Activated T-cell treated with anti-CD3 and anti-CD28 coated beads, Interleukin-2, amount 50 U/mL, for 4 hours (primary cell): ENCODE measurements at regions not wholly inside any gene's neighbourhood (a gene's known extent, or its start where the extent isn't known, plus 50 kb on each side); places are given as distances from the start of the nearest gene placed in this dataset.

ENCODE experiments used
- ATAC-seq, 2 donors: fragments of 200-7000 bp; cut with Tn5 transposase; one replicate each; pipeline ENCODE4 v1.10.0; 2021
- DNase-seq: peaks from one replicate; pipeline ENCODE4 v3.0.0-alpha.2; 2020
- H3K27me3 Mint-ChIP-seq: one replicate; pipeline ENCODE4 v1.8.0; 2021; ENCODE audit warnings: low read depth, mixed read lengths
- H3K36me3 Mint-ChIP-seq: one replicate; pipeline ENCODE4 v1.8.0; 2022; ENCODE audit warnings: mixed read lengths; ENCODE audit not compliant: insufficient read depth
- H3K4me1 Mint-ChIP-seq: one replicate; pipeline ENCODE4 v1.8.0; 2021; ENCODE audit warnings: low read depth, mixed read lengths
- H3K4me3 Mint-ChIP-seq: one replicate; pipeline ENCODE4 v1.8.0; 2021; ENCODE audit warnings: mild to moderate bottlenecking, moderate library complexity, mixed read lengths
- H3K9me3 Mint-ChIP-seq: one replicate; pipeline ENCODE4 v1.8.0; 2021; ENCODE audit warnings: mixed read lengths

DNA sequence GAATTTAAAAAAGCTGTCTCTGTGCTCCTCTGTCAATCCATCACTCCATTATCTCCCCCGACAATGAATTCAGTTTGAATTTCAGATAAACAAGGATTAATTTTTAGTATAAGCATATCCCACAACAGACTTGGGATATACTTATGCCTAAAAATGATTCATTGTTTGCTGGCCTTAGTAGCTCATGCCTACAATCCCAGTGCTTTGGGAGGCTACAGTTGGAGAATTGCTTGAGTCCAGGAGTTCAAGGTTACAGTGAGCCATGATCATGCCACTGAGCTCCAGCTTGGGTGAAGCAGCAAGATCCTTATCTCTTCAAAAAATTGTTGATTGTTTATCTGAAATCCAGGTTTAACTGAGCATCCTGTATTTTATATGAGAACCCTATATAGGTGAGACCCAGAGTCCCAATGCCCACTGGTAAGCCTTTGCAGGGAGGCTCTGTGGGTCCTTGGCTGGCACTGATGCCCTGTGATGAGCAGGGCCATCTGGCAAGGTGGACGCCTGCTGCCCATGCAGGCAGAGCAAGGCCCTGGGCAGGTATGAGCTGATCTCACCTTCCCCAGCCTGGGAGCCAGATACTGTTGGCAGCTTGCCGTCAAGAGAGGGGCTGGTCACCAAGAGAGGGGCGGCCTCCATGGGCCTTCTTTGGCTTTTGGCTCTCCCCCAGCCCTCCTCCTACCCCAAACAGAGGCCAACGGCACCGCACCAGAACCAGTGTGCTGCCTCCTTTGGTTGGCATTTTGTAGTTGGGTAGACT lies 158.7 kb downstream of the SEC14L1 start:
- Mint-ChIP-seq H3K27me3 (no peaks in the 10 kb centered on the region), H3K36me3 (no peaks in the 10 kb centered on the region), H3K4me1 (no peaks in the 10 kb centered on the region), H3K9me3 (no peaks in the 10 kb centered on the region), H3K4me3 (no peak overlapping the region)
- DNase-seq (no peak), ATAC-seq (no peak)

DNA sequence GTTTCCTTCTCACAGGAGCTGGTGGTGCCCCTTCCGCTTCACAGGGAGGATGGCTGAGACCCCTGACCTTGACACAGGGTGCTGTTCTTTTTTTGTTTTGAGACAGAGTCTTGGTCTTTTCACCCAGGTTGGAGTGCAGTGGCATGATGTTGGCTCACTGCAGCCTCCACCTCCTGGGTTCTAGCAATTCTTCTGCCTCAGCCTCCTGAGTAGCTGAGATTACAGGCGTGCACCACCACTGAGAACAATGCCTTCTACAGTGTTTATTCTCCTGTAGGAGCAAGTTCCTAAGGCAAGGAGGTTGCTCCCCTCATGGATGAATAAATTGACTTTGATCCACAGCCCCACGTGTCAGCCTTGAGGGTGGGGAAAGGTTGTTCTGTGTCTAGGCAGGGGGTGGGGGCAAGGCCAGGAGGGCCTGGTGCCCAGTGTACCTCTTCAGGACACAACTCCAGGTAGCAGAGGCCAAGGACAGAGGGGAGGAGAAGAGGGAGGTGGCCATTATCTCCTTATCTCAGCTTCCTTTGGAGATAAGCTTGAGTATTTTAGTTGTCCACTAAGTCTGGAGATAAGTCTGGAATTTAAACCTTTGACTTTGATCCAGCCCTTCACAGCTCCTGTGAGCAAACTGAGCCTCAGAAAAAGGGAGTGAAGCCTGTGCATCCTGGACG lies 159.4 kb downstream of the SEC14L1 start:
- no peak for DNase-seq
- Mint-ChIP-seq H3K4me1 (no peaks in the 10 kb centered on the region), H3K4me3 (no peak overlapping the region), H3K36me3 (no peaks in the 10 kb centered on the region), H3K27me3 (no peaks in the 10 kb centered on the region), H3K9me3 (no peaks in the 10 kb centered on the region)
- ATAC-seq: no peak

DNA sequence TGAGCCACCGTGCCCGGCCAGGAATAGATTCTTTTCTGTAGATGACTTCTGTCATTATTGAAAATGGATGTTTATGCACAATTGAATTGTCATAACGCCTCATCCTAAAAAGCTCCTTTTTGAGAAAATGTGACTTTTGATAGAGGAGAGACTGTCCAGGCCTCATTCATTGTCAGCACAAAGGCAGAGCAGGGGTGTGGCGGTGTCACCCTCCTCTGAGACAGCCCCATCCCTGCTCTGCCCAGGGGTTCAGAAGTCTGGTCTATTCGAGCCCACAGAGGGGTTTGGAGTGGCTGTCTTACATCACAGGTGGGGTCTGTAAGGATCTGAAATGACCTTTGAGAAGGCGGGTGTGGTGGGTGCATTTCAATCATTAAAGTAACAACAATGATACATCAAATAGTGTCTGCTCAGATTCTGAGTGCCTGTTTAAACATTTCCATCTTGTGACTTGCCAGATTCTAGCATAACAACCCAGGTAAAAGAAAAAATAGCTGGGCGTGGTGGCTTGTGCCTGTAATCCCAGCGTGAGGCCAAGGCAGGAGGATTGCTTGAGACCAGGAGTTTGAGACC lies 161.0 kb downstream of the SEC14L1 start:
- Mint-ChIP-seq H3K4me1 (no peaks in the 10 kb centered on the region), H3K4me3 (no peak overlapping the region), H3K27me3 (no peaks in the 10 kb centered on the region), H3K9me3 (no peaks in the 10 kb centered on the region), H3K36me3 (no peaks in the 10 kb centered on the region)
- no peak for DNase-seq
- ATAC-seq: no peak

DNA sequence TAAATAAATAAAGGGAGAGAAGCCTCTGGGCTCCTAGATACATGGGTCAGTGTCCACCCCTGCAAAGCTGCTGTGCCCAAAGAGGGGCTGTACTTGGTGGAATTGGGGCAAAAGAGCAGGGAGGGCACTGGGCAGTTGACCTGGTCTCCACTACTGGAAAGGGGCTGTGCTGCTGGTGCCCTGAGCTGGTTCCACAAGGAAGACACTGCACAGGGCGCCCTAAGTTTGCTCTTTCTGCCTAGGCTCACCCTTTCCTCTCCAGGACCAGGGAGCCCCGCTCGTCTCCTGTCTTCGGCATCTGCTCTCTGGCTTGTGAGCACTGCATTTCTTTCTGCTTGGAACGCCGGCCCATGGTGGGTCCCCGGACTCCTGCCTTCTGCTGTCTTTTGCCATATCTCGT lies 161.9 kb downstream of the SEC14L1 start:
- H3K27me3 Mint-ChIP-seq: no peaks in the 10 kb centered on the region
- no peak for ATAC-seq
- no peaks in the 10 kb centered on the region for H3K4me1 Mint-ChIP-seq
- no peaks in the 10 kb centered on the region for H3K9me3 Mint-ChIP-seq
- no peak for DNase-seq
- H3K4me3 Mint-ChIP-seq: no peak overlapping the region
- H3K36me3 Mint-ChIP-seq: no peaks in the 10 kb centered on the region

DNA sequence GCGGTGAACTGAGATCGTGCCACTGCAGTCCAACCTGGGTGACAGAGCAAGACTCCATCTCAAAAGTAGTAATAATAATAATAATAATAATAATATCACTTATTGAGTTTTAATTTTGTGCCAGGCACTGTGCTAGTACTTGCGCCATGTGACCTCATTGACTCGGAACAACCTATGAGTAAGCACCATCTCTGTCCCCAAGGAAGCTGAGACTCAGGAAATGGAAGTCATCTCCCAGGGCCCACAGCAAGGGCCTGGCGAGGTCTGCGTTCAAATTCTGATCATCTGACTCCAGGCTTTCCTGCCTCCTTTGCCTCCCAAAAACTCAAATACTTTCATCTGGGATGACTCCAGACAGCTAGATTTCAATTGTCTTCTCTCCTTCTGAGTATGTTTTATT lies 162.9 kb downstream of the SEC14L1 start:
- DNase-seq (no peak), ATAC-seq (no peak)
- no peaks in the 10 kb centered on the region for H3K9me3 Mint-ChIP-seq
- no peaks in the 10 kb centered on the region for H3K36me3 Mint-ChIP-seq
- no peaks in the 10 kb centered on the region for H3K27me3 Mint-ChIP-seq
- no peaks in the 10 kb centered on the region for H3K4me1 Mint-ChIP-seq
- no peak overlapping the region for H3K4me3 Mint-ChIP-seq

DNA sequence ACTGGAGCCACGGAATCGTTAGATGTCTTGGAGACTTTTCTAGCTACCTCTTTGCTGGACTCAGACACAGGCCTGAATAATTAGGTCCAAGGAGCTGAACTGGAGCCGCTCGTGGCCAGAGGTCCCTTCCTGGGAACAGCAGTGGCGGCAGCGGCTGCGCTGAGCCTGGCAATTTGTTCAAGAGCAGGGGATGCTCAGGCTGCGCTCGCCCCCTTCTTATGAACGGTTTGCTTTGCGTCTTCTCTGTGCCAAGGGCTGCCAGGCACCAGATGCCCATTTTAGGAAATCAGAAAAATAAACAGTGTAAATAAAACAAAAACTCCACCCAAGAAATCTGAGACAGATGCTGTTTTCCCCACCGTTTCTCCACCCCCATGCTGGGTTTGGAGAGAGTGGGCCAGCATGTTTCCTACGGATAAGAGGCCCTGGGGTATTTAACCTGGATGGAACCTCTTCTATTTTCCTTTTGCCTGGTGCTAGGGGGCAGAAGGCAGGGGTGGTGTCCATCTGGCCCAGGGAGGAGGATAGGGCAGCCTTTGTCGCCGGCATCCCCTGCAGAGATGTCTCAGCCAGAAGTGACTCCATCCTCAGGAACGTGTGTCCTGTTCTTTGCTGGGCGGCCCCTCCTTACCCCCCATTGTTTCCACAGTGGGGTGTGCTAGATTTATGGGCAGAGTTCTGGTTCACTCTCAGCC lies 163.4 kb downstream of the SEC14L1 start:
- DNase-seq (no peak), ATAC-seq (no peak)
- no peaks in the 10 kb centered on the region for H3K27me3 Mint-ChIP-seq
- H3K4me3 Mint-ChIP-seq: no peak overlapping the region
- no peaks in the 10 kb centered on the region for H3K9me3 Mint-ChIP-seq
- no peaks in the 10 kb centered on the region for H3K36me3 Mint-ChIP-seq
- no peaks in the 10 kb centered on the region for H3K4me1 Mint-ChIP-seq

DNA sequence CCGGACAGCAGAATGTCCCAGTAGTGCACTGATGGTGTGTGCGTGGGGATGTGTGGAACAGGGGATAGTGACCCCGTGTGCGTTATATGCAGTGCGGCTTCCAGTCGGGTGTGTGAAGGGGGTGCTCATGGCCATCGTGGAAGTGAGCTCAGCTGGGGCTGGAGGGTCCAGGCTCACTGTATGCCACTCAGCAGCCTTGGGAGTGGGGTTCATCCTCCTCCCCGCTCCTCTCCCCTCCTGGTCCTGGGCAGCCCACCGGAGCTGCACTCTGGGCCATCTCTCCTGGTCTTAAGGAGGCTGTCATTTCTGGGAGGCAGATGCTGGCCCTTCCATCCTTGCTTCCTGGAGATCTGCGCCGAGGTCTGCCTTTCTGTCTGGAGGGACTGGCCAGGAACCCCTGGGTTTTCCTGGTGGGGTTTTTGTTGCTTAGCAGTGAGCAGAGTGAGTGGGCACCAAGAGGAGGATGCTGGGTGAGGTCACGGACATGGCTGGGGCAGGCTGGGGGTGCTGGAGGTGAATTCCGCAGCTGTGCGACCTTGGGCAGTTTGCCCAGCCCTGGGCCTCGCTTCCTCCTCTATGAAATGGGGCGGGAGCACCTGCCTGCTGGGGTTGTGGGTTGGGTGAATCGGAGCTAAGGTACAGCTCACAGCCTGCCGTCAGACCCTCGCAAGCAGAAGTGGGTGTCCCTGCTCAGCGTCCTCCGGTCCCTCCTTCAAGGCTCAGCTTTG lies 164.1 kb downstream of the SEC14L1 start:
- Mint-ChIP-seq H3K27me3 (no peaks in the 10 kb centered on the region), H3K9me3 (no peaks in the 10 kb centered on the region), H3K4me1 (no peaks in the 10 kb centered on the region), H3K4me3 (no peak overlapping the region), H3K36me3 (no peaks in the 10 kb centered on the region)
- DNase-seq: no peak
- no peak for ATAC-seq

DNA sequence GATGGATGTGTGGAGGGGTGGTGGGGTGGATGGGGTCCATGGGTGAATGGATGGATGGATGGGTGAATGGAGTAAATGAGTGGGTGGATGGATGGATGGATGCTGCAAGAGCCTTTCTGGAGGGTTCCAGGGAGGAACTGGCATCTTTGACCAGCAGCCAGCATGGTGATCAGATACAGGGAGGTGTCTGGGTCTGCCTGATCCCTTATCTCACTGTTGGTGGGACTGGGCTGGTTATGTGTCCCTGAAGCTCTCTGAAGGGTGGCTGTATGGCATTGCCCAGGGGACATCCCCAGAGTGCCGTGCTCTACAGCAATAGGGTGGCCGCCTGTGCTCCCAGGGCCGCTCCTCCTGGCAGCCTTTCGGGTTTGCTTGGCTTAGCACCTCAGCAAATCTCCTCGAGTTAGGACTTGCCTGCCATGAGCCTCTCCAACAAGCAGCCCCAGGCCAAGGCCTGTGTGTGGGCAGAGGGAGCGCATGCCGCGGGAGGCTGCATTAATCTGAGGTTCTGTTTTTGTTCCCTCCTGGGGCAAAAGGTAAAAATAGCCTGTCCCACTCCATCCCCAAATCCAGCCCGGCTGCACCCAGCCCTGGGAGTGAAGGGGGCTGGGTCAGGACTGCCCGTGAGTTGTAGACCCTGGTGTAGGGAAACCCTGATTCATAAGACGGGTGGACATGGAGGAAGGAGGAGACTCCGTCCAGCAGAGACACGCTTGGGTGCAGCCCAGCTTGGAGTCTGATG lies 165.4 kb downstream of the SEC14L1 start:
- DNase-seq (no peak), ATAC-seq (no peak)
- Mint-ChIP-seq H3K27me3 (no peaks in the 10 kb centered on the region), H3K4me1 (no peaks in the 10 kb centered on the region), H3K9me3 (no peaks in the 10 kb centered on the region), H3K4me3 (no peak overlapping the region), H3K36me3 (no peaks in the 10 kb centered on the region)

DNA sequence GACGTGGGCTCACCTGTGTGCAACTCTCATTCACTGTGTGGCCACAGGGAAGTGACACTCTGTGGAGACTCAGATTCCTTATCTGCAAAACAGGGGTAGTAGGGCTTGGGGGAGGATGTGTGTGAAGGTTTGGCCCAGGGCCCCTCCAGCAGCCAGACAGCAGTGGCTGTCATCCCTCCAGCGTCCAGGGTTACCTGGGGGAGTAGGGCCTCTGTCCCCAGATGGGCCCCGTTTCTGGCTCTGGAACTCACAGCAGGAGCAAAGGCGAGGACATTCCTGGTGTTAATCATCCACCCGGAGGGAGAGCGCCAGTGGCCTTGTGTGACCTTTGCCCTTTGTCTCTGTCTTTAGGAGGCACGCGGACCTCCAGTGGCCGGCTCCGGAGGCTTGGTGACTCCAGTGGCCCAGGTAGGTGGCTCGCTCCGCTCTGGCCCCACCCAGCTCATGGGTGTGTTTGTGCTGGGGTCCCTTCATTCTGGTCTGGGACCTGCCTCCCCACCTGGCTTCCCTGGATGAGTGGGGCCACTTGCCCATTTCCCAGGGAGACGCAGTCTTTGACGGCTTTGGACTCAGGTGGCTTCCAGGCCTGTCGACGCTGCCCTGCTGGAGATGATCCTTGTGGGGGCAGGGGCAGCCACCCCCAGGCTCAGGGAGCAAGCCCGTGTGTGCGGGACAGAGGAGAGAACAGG lies 166.2 kb downstream of the SEC14L1 start:
- H3K9me3 Mint-ChIP-seq: no peaks in the 10 kb centered on the region
- H3K4me3 Mint-ChIP-seq: no peak overlapping the region
- DNase-seq (no peak), ATAC-seq (no peak)
- no peaks in the 10 kb centered on the region for H3K36me3 Mint-ChIP-seq
- H3K4me1 Mint-ChIP-seq: peaks cover 3% of the 10 kb centered on the region
- no peaks in the 10 kb centered on the region for H3K27me3 Mint-ChIP-seq

DNA sequence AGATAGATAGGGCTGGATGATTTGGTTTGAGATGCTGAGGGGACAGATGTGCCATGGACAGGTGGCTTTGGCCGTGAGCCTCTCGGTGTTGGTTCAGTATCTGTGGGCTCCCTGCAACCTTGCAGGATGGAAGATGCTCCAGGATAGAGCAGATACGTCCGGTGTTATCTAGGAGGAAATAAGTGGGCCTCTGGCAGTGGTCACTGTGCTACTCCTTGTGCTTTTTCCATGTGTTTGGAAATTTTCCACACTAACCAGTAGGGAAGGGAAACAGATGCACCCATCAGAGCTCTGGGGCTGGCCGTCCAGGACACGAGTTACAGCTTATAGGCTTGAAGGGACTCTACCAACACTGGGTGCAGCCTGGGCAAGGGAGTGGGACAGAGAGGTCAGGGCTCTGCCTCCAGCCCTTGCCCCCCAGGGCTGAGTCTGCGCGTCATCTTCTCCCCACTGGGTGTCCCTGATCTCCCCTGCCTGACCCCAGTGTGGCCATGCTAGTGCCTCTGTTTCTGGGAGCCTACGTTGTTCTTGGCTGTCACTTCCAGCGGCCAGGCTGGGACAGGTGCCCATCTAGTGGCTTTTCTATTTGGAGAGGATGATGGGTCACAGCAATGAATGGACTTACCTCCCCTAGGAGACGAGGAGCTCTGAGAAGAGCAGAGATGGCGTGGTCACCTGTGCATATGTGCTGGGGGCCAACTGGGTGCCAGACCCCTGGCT lies 166.9 kb downstream of the SEC14L1 start:
- Mint-ChIP-seq H3K4me1 (peaks cover 3% of the 10 kb centered on the region), H3K4me3 (no peak overlapping the region), H3K27me3 (no peaks in the 10 kb centered on the region), H3K9me3 (no peaks in the 10 kb centered on the region), H3K36me3 (no peaks in the 10 kb centered on the region)
- DNase-seq: no peak
- no peak for ATAC-seq

DNA sequence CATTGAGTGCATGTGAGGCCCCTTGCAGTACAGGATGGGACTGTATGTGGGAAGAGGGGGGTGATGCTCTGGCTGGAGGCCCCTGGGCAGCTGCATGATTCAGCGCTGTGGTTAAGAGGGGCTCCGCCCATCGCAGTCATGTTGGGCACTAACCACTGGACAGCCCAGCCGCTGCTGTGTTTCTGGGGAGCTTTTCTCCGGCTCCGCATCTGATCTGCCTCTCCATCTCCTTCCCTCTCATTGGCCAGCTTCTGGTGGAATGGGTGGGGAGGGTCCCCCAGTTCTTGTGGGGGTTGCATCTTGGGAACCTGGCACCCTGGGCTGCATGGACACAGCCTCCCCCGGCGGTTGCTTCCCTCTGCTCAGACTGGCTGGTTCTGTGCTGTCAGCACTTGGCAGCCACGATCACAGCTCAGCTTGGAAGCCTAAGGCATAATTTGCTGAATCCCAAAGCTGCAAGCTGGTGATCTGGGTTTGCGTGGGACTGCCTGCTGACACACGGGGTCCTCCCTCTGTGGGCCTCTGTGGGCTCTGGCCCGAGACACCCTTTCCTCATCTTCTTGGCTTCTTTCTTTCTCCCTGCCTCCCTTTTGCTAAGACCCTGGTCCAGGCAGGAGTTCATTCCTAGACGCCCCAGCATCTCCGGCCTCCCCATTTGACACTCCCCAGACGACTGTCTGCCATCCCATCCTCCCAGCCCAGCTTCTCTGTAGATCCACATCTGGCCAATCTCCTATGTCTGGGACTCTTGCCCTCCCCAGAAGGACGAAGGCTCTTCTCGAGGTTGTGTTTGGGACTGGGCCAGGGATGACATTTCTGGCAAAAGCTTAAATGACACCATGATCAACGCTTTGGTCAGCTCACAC lies 168.3 kb downstream of the SEC14L1 start:
- H3K27me3 Mint-ChIP-seq: no peaks in the 10 kb centered on the region
- H3K4me1 Mint-ChIP-seq: peaks cover 3% of the 10 kb centered on the region
- no peak for DNase-seq
- ATAC-seq: no peak
- no peaks in the 10 kb centered on the region for H3K36me3 Mint-ChIP-seq
- H3K4me3 Mint-ChIP-seq: no peak overlapping the region
- no peaks in the 10 kb centered on the region for H3K9me3 Mint-ChIP-seq

DNA sequence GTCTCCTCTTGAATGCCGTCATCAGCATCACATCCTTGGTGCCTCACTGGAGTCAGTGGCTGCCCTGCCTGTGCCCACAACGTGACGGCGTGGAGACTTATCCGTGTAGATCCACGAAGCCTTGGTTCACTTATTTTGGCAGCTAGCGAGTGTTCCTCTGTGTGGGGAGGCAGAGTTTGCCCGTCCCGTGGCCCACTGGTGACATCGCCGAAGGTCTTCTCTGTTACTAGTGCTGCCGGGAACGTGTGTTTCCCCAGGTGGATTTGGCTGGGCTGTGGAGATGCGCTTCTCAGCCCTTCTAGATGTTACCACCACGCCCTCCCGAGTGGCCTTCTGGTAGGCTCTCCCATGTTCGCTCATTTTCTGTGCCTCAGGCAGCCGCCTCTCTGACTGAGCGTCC lies 169.6 kb downstream of the SEC14L1 start:
- ATAC-seq: no peak
- H3K4me1 Mint-ChIP-seq: peaks cover 3% of the 10 kb centered on the region
- no peaks in the 10 kb centered on the region for H3K9me3 Mint-ChIP-seq
- no peaks in the 10 kb centered on the region for H3K36me3 Mint-ChIP-seq
- DNase-seq: no peak
- H3K4me3 Mint-ChIP-seq: no peak overlapping the region
- H3K27me3 Mint-ChIP-seq: no peaks in the 10 kb centered on the region
